ENCODE measurements at regions not wholly inside any gene's neighbourhood (a gene's known extent, or its start where the extent isn't known, plus 50 kb on each side); places are given as distances from the start of the nearest gene placed in this dataset.

DNA sequence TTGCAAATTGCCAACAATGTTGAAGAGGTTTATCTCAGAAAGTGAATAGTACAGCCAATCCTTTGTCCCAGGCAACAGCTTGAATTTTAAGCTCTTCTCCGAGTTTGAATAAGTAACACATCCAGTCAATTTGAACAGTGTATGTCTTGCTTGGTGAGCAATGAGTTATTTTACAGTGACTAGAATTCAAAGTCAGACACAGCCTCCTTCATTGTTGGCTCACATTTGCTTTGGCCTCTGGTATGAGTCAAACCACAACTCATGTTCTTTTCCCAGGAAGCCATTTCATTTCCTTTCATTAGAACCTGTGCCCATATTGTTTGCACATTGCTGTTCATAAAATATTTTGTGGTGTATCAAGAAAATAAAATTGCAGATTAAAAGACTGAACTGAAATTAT lies 622.0 kb upstream of the DAB2 start:
- Histone ChIP-seq H3K4me3 (ENCODE audit: low read length) (no peak overlapping the region), H2AFZ (ENCODE audit: low read length) (no peak overlapping the region), H3K4me2 (ENCODE audit: low read depth, low read length) (no peak overlapping the region), H3K79me2 (ENCODE audit: low read length) (no peaks in the 10 kb centered on the region), H3K9me2 (replicated peaks; ENCODE audit: insufficient read depth, low read length) (no peaks in the 10 kb centered on the region), H3K36me3 (replicated peaks; ENCODE audit: insufficient read depth, low read length) (no peaks in the 10 kb centered on the region), H3K27me3 (replicated peaks; ENCODE audit: insufficient read depth, low read length) (no peaks in the 10 kb centered on the region), H3F3A (ENCODE audit: insufficient read depth, low read length) (no peaks in the 10 kb centered on the region), H3K9me3 (replicated peaks; ENCODE audit: insufficient read depth, low read length) (no peaks in the 10 kb centered on the region), H3K27ac (ENCODE audit: low read length) (no peak overlapping the region), H4K20me1 (ENCODE audit: insufficient read depth, low read length) (no peaks in the 10 kb centered on the region), H3K9ac (ENCODE audit: low read length) (no peak overlapping the region), H3K4me1 (ENCODE audit: low read length) (no peaks in the 10 kb centered on the region)
- TF ChIP-seq, protein P1, sequence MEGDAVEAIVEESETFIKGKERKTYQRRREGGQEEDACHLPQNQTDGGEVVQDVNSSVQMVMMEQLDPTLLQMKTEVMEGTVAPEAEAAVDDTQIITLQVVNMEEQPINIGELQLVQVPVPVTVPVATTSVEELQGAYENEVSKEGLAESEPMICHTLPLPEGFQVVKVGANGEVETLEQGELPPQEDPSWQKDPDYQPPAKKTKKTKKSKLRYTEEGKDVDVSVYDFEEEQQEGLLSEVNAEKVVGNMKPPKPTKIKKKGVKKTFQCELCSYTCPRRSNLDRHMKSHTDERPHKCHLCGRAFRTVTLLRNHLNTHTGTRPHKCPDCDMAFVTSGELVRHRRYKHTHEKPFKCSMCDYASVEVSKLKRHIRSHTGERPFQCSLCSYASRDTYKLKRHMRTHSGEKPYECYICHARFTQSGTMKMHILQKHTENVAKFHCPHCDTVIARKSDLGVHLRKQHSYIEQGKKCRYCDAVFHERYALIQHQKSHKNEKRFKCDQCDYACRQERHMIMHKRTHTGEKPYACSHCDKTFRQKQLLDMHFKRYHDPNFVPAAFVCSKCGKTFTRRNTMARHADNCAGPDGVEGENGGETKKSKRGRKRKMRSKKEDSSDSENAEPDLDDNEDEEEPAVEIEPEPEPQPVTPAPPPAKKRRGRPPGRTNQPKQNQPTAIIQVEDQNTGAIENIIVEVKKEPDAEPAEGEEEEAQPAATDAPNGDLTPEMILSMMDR (IDR thresholded peaks at IDR 0.05; ENCODE audit: low read length) = no peak
- TF ChIP-seq EZH2 (optimal IDR thresholded peaks at IDR 0.05; ENCODE audit: low read depth, low read length) = no peak
- TF ChIP-seq EZH2phosphoT487 (IDR thresholded peaks at IDR 0.05; ENCODE audit: low read length) = no peak
- no peak for DNase-seq

DNA sequence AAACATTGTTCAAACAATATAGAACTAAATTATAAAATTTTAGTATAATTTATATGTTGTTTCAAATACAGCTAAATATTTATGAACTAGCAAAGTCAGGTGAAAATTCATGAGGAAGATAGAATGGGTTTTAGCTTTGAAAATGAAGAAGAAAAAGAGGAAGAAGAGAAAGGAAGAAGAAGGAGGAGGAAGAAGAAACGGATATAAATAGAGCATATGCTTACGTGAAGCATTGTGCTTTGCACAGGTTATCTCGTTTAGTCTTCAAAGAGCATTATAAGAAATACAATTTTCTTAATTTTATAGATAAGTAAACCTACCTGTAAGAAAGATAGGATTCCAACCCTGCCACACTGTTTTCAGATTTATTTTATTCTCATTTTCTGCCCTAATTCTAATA lies 620.6 kb upstream of the DAB2 start:
- Histone ChIP-seq H3K4me1 (ENCODE audit: low read length) (no peaks in the 10 kb centered on the region), H3K27ac (ENCODE audit: low read length) (no peak overlapping the region), H3K27me3 (replicated peaks; ENCODE audit: insufficient read depth, low read length) (no peaks in the 10 kb centered on the region), H3K9me2 (replicated peaks; ENCODE audit: insufficient read depth, low read length) (no peaks in the 10 kb centered on the region), H3K79me2 (ENCODE audit: low read length) (no peaks in the 10 kb centered on the region), H3K36me3 (replicated peaks; ENCODE audit: insufficient read depth, low read length) (no peaks in the 10 kb centered on the region), H3F3A (ENCODE audit: insufficient read depth, low read length) (no peaks in the 10 kb centered on the region), H3K9ac (ENCODE audit: low read length) (no peak overlapping the region), H3K9me3 (replicated peaks; ENCODE audit: insufficient read depth, low read length) (no peaks in the 10 kb centered on the region), H3K4me2 (ENCODE audit: low read depth, low read length) (no peak overlapping the region), H4K20me1 (ENCODE audit: insufficient read depth, low read length) (no peaks in the 10 kb centered on the region), H3K4me3 (ENCODE audit: low read length) (no peak overlapping the region), H2AFZ (ENCODE audit: low read length) (no peak overlapping the region)
- no peak for DNase-seq
- TF ChIP-seq, protein P1 (IDR thresholded peaks at IDR 0.05; ENCODE audit: low read length) = no peak
- TF ChIP-seq EZH2 (optimal IDR thresholded peaks at IDR 0.05; ENCODE audit: low read depth, low read length) = no peak
- no peak for TF ChIP-seq EZH2phosphoT487 (IDR thresholded peaks at IDR 0.05; ENCODE audit: low read length)

- Histone ChIP-seq H3K9me2 (replicated peaks; ENCODE audit: insufficient read depth, low read length) (no peaks in the 10 kb centered on the region), H3K4me1 (ENCODE audit: low read length) (no peaks in the 10 kb centered on the region), H3K4me2 (ENCODE audit: low read depth, low read length) (no peak overlapping the region), H3F3A (ENCODE audit: insufficient read depth, low read length) (no peaks in the 10 kb centered on the region), H3K9ac (ENCODE audit: low read length) (no peak overlapping the region), H4K20me1 (ENCODE audit: insufficient read depth, low read length) (no peaks in the 10 kb centered on the region), H3K79me2 (ENCODE audit: low read length) (no peaks in the 10 kb centered on the region), H3K27ac (ENCODE audit: low read length) (no peak overlapping the region), H3K36me3 (replicated peaks; ENCODE audit: insufficient read depth, low read length) (no peaks in the 10 kb centered on the region), H3K9me3 (replicated peaks; ENCODE audit: insufficient read depth, low read length) (no peaks in the 10 kb centered on the region), H3K27me3 (replicated peaks; ENCODE audit: insufficient read depth, low read length) (no peaks in the 10 kb centered on the region), H3K4me3 (ENCODE audit: low read length) (no peak overlapping the region), H2AFZ (ENCODE audit: low read length) (no peak overlapping the region)
- TF ChIP-seq EZH2 (optimal IDR thresholded peaks at IDR 0.05; ENCODE audit: low read depth, low read length) (no peak), EZH2phosphoT487 (IDR thresholded peaks at IDR 0.05; ENCODE audit: low read length) (no peak)
- TF ChIP-seq, protein P1 (IDR thresholded peaks at IDR 0.05; ENCODE audit: low read length) = no peak
- DNase-seq = no peak
Measured at GRCh38 chr5:40043916-40044315, 619.1 kb upstream of the DAB2 start.

All from MM.1S (cell line).